ENCODE measurements at regions not wholly inside any gene's neighbourhood (a gene's known extent, or its start where the extent isn't known, plus 50 kb on each side); places are given as distances from the start of the nearest gene placed in this dataset.

GRCh38 chr1:5432436-5432835 lies 559.8 kb downstream of the NPHP4 start:
- peaks cover 43% of the 10 kb centered on the region for H3K27me3 ChIP-seq
- 83% methylated on average over 5 of the region's 5 CpGs; no CpG with 5 or more reads in 1 of the 2 donors for WGBS, 2 donors (ENCODE audit: low coverage in 1 of 2)
- TF ChIP-seq POLR2AphosphoS5 (IDR thresholded peaks at IDR 0.05): no peak
- TF ChIP-seq POLR2A (IDR thresholded peaks at IDR 0.05): no peak
- no peak for TF ChIP-seq EP300 (IDR thresholded peaks at IDR 0.05; ENCODE audit: low read depth)
- TF ChIP-seq, protein P1, sequence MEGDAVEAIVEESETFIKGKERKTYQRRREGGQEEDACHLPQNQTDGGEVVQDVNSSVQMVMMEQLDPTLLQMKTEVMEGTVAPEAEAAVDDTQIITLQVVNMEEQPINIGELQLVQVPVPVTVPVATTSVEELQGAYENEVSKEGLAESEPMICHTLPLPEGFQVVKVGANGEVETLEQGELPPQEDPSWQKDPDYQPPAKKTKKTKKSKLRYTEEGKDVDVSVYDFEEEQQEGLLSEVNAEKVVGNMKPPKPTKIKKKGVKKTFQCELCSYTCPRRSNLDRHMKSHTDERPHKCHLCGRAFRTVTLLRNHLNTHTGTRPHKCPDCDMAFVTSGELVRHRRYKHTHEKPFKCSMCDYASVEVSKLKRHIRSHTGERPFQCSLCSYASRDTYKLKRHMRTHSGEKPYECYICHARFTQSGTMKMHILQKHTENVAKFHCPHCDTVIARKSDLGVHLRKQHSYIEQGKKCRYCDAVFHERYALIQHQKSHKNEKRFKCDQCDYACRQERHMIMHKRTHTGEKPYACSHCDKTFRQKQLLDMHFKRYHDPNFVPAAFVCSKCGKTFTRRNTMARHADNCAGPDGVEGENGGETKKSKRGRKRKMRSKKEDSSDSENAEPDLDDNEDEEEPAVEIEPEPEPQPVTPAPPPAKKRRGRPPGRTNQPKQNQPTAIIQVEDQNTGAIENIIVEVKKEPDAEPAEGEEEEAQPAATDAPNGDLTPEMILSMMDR (IDR thresholded peaks at IDR 0.05): no peak
- no peak for DNase-seq
- in situ Hi-C loops (cut with MboI; ENCODE audit: low pct_ligation_motif_present in 1 of 4, low pct_unique_long_range_greater_than_20kb in 1 of 4, low sequenced_read_pairs in 3 of 4) (no loop called here), intact Hi-C loops (cut with DNase I; ENCODE audit: low total_unique reads) (no loop called here)
- no peaks in the 10 kb centered on the region for H3K9me3 ChIP-seq
- H3K27ac ChIP-seq: no peak overlapping the region
- H3K36me3 ChIP-seq: no peaks in the 10 kb centered on the region
- H3K4me3 ChIP-seq: no peak overlapping the region
- H3K4me1 ChIP-seq: no peaks in the 10 kb centered on the region

- intact Hi-C loops (cut with DNase I; ENCODE audit: low total_unique reads): no loop called here
- no peak overlapping the region for H3K4me3 ChIP-seq
- in situ Hi-C loops (cut with MboI; ENCODE audit: low pct_ligation_motif_present in 1 of 4, low pct_unique_long_range_greater_than_20kb in 1 of 4, low sequenced_read_pairs in 3 of 4): no loop called here
- no peak for TF ChIP-seq EP300 (IDR thresholded peaks at IDR 0.05; ENCODE audit: low read depth)
- TF ChIP-seq POLR2A (IDR thresholded peaks at IDR 0.05): no peak
- no peak for TF ChIP-seq POLR2AphosphoS5 (IDR thresholded peaks at IDR 0.05)
- TF ChIP-seq, protein P1 (IDR thresholded peaks at IDR 0.05): no peak
- no peak overlapping the region for H3K27ac ChIP-seq
- no peaks in the 10 kb centered on the region for H3K4me1 ChIP-seq
- no peak for DNase-seq
- no peaks in the 10 kb centered on the region for H3K9me3 ChIP-seq
- no peaks in the 10 kb centered on the region for H3K36me3 ChIP-seq
- peaks cover 49% of the 10 kb centered on the region for H3K27me3 ChIP-seq
- WGBS, 2 donors (ENCODE audit: low coverage in 1 of 2): 40 to 44% methylated on average over 7 to 15 of the region's 15 CpGs
Observed at GRCh38 chr1:5430911-5431697, 561.1 kb downstream of the NPHP4 start.

GRCh38 chr1:5430136-5430535 lies 562.1 kb downstream of the NPHP4 start:
- WGBS, 2 donors (ENCODE audit: low coverage in 1 of 2): 87% methylated on average over 4 of the region's 4 CpGs; no CpG with 5 or more reads in 1 of the 2 donors
- peaks cover 48% of the 10 kb centered on the region for H3K27me3 ChIP-seq
- no peak overlapping the region for H3K4me3 ChIP-seq
- TF ChIP-seq, protein P1 (IDR thresholded peaks at IDR 0.05): no peak
- TF ChIP-seq POLR2AphosphoS5 (IDR thresholded peaks at IDR 0.05): no peak
- no peak for TF ChIP-seq EP300 (IDR thresholded peaks at IDR 0.05; ENCODE audit: low read depth)
- no peak for TF ChIP-seq POLR2A (IDR thresholded peaks at IDR 0.05)
- H3K4me1 ChIP-seq: no peaks in the 10 kb centered on the region
- H3K36me3 ChIP-seq: no peaks in the 10 kb centered on the region
- no peak for DNase-seq
- no peak overlapping the region for H3K27ac ChIP-seq
- no peaks in the 10 kb centered on the region for H3K9me3 ChIP-seq
- in situ Hi-C loops (cut with MboI; ENCODE audit: low pct_ligation_motif_present in 1 of 4, low pct_unique_long_range_greater_than_20kb in 1 of 4, low sequenced_read_pairs in 3 of 4): no loop called here
- intact Hi-C loops (cut with DNase I; ENCODE audit: low total_unique reads): no loop called here

DNA sequence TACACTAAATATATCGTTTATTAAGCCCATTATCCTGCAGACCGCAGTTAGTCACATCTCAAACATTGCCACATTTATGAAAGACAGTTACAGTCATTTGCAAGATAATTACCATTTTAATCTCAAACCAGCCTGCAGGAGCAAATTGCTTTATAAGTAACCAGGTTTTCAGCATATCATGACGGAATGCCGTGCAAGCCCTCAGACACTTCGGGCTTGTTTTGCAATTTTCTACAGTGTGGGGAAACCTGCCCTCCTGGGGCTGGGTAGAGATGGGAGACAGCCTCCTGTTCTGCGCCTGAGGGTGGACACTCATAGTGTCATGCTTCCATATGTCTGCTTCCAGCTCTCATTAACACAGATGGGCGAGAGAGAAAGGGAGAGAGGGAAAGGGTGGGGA lies 563.9 kb downstream of the NPHP4 start:
- peaks cover 48% of the 10 kb centered on the region for H3K27me3 ChIP-seq
- no peak for DNase-seq
- no peak for TF ChIP-seq POLR2AphosphoS5 (IDR thresholded peaks at IDR 0.05)
- TF ChIP-seq, protein P1 (IDR thresholded peaks at IDR 0.05): no peak
- TF ChIP-seq EP300 (IDR thresholded peaks at IDR 0.05; ENCODE audit: low read depth): no peak
- no peak for TF ChIP-seq POLR2A (IDR thresholded peaks at IDR 0.05)
- H3K36me3 ChIP-seq: no peaks in the 10 kb centered on the region
- no peak overlapping the region for H3K4me3 ChIP-seq
- 45 to 73% methylated on average over 3 to 7 of the region's 7 CpGs for WGBS, 2 donors (ENCODE audit: low coverage in 1 of 2)
- H3K9me3 ChIP-seq: no peaks in the 10 kb centered on the region
- in situ Hi-C loops (cut with MboI; ENCODE audit: low pct_ligation_motif_present in 1 of 4, low pct_unique_long_range_greater_than_20kb in 1 of 4, low sequenced_read_pairs in 3 of 4) (no loop called here), intact Hi-C loops (cut with DNase I; ENCODE audit: low total_unique reads) (no loop called here)
- no peaks in the 10 kb centered on the region for H3K4me1 ChIP-seq
- no peak overlapping the region for H3K27ac ChIP-seq
